ENCODE measurements at regions not wholly inside any gene's neighbourhood (a gene's known extent, or its start where the extent isn't known, plus 50 kb on each side); places are given as distances from the start of the nearest gene placed in this dataset.

GRCh38 chr1:57686306-57686705 is 262.4 kb upstream of the DAB1 start:
- TF ChIP-seq EP300 (IDR thresholded peaks at IDR 0.05; ENCODE audit: low read length) (no peak), ZNF124 (CRISPR knock-in tag; IDR thresholded peaks at IDR 0.05) (no peak), SMC3 (conservative IDR thresholded peaks at IDR 0.05; ENCODE audit: insufficient read depth, low read depth, low read length) (no peak), CTCF (IDR thresholded peaks at IDR 0.05 in 2 of 3, conservative IDR thresholded peaks at IDR 0.05 in 1 of 3; ENCODE audit: insufficient read depth in 2 of 3, low read depth in 1 of 3, low read length in 3 of 3) (no peak), GABPB1 (CRISPR knock-in tag; IDR thresholded peaks at IDR 0.05) (no peak), HDAC2 (IDR thresholded peaks at IDR 0.05) (no peak), ZNF146 (CRISPR knock-in tag; IDR thresholded peaks at IDR 0.05; ENCODE audit: unreplicated experiment) (no peak), KLF1 (tag; IDR thresholded peaks at IDR 0.05) (no peak), POLR2AphosphoS2 (IDR thresholded peaks at IDR 0.05; ENCODE audit: low read length) (no peak), ZNF445 (CRISPR knock-in tag; IDR thresholded peaks at IDR 0.05; ENCODE audit: low read depth) (no peak), ZNF512 (tag; IDR thresholded peaks at IDR 0.05) (no peak), POLR2A (conservative IDR thresholded peaks at IDR 0.05) (no peak), AFF4 (CRISPR knock-in tag; IDR thresholded peaks at IDR 0.05) (no peak), ATF7 (IDR thresholded peaks at IDR 0.05) (no peak)

Data from K562 (cell line).